H1 (cell line): ENCODE measurements at regions not wholly inside any gene's neighbourhood (a gene's known extent, or its start where the extent isn't known, plus 50 kb on each side); places are given as distances from the start of the nearest gene placed in this dataset.

Source experiments
- CTCF ChIA-PET: fragments of 300-600 bp; sonication (Branson Sonifier 250); formaldehyde crosslinking; loops from one replicate; lab custom pipeline; 2021; ENCODE audit not compliant: partially characterized antibody; lab: Charles Lee
- POLR2A ChIA-PET: fragments of 300-600 bp; sonication (Branson Sonifier 250); formaldehyde crosslinking; loops from one replicate; lab custom pipeline; 2021; ENCODE audit warnings: inconsistent platforms; ENCODE audit not compliant: partially characterized antibody; lab: Charles Lee
- DNase-seq, 2 experiments: peaks; one replicate each; pipeline versions ENCODE4 v3.0.0 to v3.0.0-alpha.2; 2010 to 2022; ENCODE audit warnings: low spot score in 2 of 2, low read depth in 1 of 2, mixed read lengths in 1 of 2
- FAIRE-seq: peaks from 2 replicates; lab custom pipeline; 2011; peaks lifted over from hg19 to GRCh38; lab: Jason Lieb, UNC
- H2AFZ ChIP-seq: 2 replicates; pipeline ENCODE4 v1.8.1; 2012; ENCODE audit warnings: low read length, inconsistent platforms
- H2AK5ac ChIP-seq: 2 replicates; pipeline ENCODE4 v1.6.1; 2013; ENCODE audit warnings: low read depth, low read length
- H2BK120ac ChIP-seq: replicated peaks from 2 replicates; pipeline ENCODE3; 2013; ENCODE audit warnings: low read depth, low read length, inconsistent platforms
- H2BK12ac ChIP-seq: 2 replicates; pipeline ENCODE4 v1.6.1; 2013; ENCODE audit warnings: low read depth, low read length
- H2BK15ac ChIP-seq: 2 replicates; pipeline ENCODE4 v1.6.1; 2013; ENCODE audit warnings: low read length
- H2BK20ac ChIP-seq: 2 replicates; pipeline ENCODE4 v1.6.1; 2013; ENCODE audit warnings: low read length
- H2BK5ac ChIP-seq: 2 replicates; pipeline ENCODE4 v1.6.1; 2013; ENCODE audit warnings: low read depth, low read length
- H3K14ac ChIP-seq: 2 replicates; pipeline ENCODE4 v1.6.1; 2013; ENCODE audit warnings: inconsistent platforms; ENCODE audit not compliant: insufficient read length
- H3K18ac ChIP-seq: 2 replicates; pipeline ENCODE4 v1.6.1; 2013; ENCODE audit warnings: low read length; ENCODE audit errors: extremely low read depth
- H3K23ac ChIP-seq: 2 replicates; pipeline ENCODE4 v1.6.1; 2013; ENCODE audit warnings: inconsistent platforms; ENCODE audit not compliant: insufficient read length
- H3K23me2 ChIP-seq: 2 replicates; pipeline ENCODE4 v1.6.1; 2013; ENCODE audit warnings: low read depth, low read length
- H3K27ac ChIP-seq: 2 replicates; pipeline ENCODE4 v1.6.1; 2011; ENCODE audit warnings: low read depth, low read length, inconsistent platforms
- H3K27me3 ChIP-seq, 4 experiments: replicated peaks in 1 of 4; 1 replicate in 1 of 4; 2 replicates in 3 of 4; pipeline versions ENCODE4 v1.6.1 to v1.8.1; 2011 to 2013; ENCODE audit warnings: low read length in 3 of 4, mild to moderate bottlenecking in 3 of 4, inconsistent platforms in 2 of 4, mixed read lengths in 2 of 4, moderate library complexity in 1 of 4; ENCODE audit not compliant: control insufficient read depth in 3 of 4, insufficient read depth in 3 of 4; ENCODE audit errors: extremely low read depth in 1 of 4
- H3K36me3 ChIP-seq, 4 experiments: 2 replicates each; pipeline versions ENCODE4 v1.6.1 to v1.8.1; 2011 to 2013; ENCODE audit warnings: mild to moderate bottlenecking in 4 of 4, low read length in 3 of 4, moderate library complexity in 2 of 4, control low read depth in 1 of 4, inconsistent platforms in 1 of 4; ENCODE audit not compliant: insufficient read depth in 4 of 4, control insufficient read depth in 2 of 4
- H3K4ac ChIP-seq: replicated peaks from 2 replicates; pipeline ENCODE3; 2013; ENCODE audit warnings: low read length, low read depth, mixed read lengths, inconsistent platforms; ENCODE audit not compliant: insufficient read length
- H3K4me1 ChIP-seq, 4 experiments: replicated peaks in 1 of 4; 1 replicate in 1 of 4; 2 replicates in 3 of 4; pipeline versions ENCODE4 v1.6.1 to v1.8.1; 2011 to 2013; ENCODE audit warnings: low read length in 3 of 4, inconsistent platforms in 2 of 4, mixed read lengths in 1 of 4; ENCODE audit not compliant: insufficient read depth in 4 of 4, control insufficient read depth in 3 of 4
- H3K4me2 ChIP-seq, 2 experiments: 2 replicates each; pipeline versions ENCODE4 v1.6.1 to v1.8.1; 2011 to 2013; ENCODE audit warnings: low read depth in 2 of 2, low read length in 2 of 2, control low read depth in 1 of 2, inconsistent platforms in 1 of 2, mild to moderate bottlenecking in 1 of 2; ENCODE audit not compliant: insufficient read depth in 1 of 2
- H3K4me3 ChIP-seq, 4 experiments: fragments of 200-600, 300-600 bp in 1 of 4; sonication (generic), shearing (Covaris generic), sonication (Bioruptor Twin) in 1 of 4; 2 replicates each; pipeline versions ENCODE4 v1.5.1 to v1.8.1; 2011 to 2016; ENCODE audit warnings: low read length in 4 of 4, low read depth in 3 of 4, control low read depth in 2 of 4, inconsistent platforms in 2 of 4, mild to moderate bottlenecking in 2 of 4, mixed read lengths in 1 of 4, moderate library complexity in 1 of 4; ENCODE audit not compliant: insufficient read depth in 2 of 4; ENCODE audit errors: extremely low read depth in 1 of 4
- H3K56ac ChIP-seq: replicated peaks from 2 replicates; pipeline ENCODE3; 2013; ENCODE audit warnings: low read depth, mild to moderate bottlenecking, mixed read lengths, low read length, inconsistent platforms; ENCODE audit not compliant: insufficient read length
- H3K79me1 ChIP-seq: 2 replicates; pipeline ENCODE4 v1.6.1; 2013; ENCODE audit warnings: low read depth, low read length, control low read depth
- H3K79me2 ChIP-seq, 2 experiments: 2 replicates each; pipeline versions ENCODE4 v1.6.1 to v1.8.1; 2012 to 2013; ENCODE audit warnings: low read length in 2 of 2, mild to moderate bottlenecking in 2 of 2, inconsistent platforms in 1 of 2; ENCODE audit not compliant: insufficient read depth in 2 of 2, control insufficient read depth in 1 of 2
- H3K9ac ChIP-seq, 4 experiments: replicated peaks in 1 of 4; 1 replicate in 1 of 4; 2 replicates in 3 of 4; pipeline versions ENCODE4 v1.6.1 to v1.8.1; 2011 to 2013; ENCODE audit warnings: low read depth in 3 of 4, low read length in 3 of 4, control low read depth in 2 of 4, mild to moderate bottlenecking in 2 of 4, moderate library complexity in 2 of 4, inconsistent platforms in 1 of 4; ENCODE audit errors: extremely low read depth in 1 of 4
- H3K9me3 ChIP-seq, 2 experiments: 2 replicates each; pipeline versions ENCODE4 v1.6.1 to v1.8.1; 2012 to 2013; ENCODE audit warnings: mild to moderate bottlenecking in 2 of 2, moderate library complexity in 2 of 2, control low read depth in 1 of 2, inconsistent platforms in 1 of 2, low read depth in 1 of 2, low read length in 1 of 2, mixed read lengths in 1 of 2; ENCODE audit not compliant: insufficient read depth in 2 of 2
- H4K20me1 ChIP-seq, 2 experiments: replicated peaks in 1 of 2; 2 replicates each; pipeline versions ENCODE3 to v1.8.1; 2011 to 2013; ENCODE audit warnings: inconsistent platforms in 2 of 2, low read length in 2 of 2, mild to moderate bottlenecking in 1 of 2; ENCODE audit not compliant: insufficient read depth in 2 of 2, control insufficient read depth in 1 of 2
- H4K5ac ChIP-seq: 2 replicates; pipeline ENCODE4 v1.6.1; 2013; ENCODE audit warnings: low read length, low read depth, mixed read lengths, inconsistent platforms; ENCODE audit not compliant: insufficient read length
- H4K8ac ChIP-seq: 2 replicates; pipeline ENCODE4 v1.8.0; 2013; ENCODE audit warnings: mild to moderate bottlenecking, moderate library complexity, low read length, inconsistent platforms; ENCODE audit not compliant: insufficient read depth; ENCODE audit errors: extremely low read depth
- H4K91ac ChIP-seq: replicated peaks from 2 replicates; pipeline ENCODE3; 2013; ENCODE audit warnings: low read length, mixed read lengths, inconsistent platforms; ENCODE audit not compliant: insufficient read length
- BACH1 ChIP-seq: IDR thresholded peaks from 2 replicates; pipeline ENCODE4 v1.6.1; 2012; ENCODE audit warnings: low read length, improper control_type of control experiment
- CTBP2 ChIP-seq: IDR thresholded peaks from 2 replicates; pipeline ENCODE4 v1.7.0; 2011; ENCODE audit warnings: borderline replicate concordance, mild to moderate bottlenecking, moderate library complexity, mixed read lengths, low read length; ENCODE audit not compliant: insufficient read depth, insufficient read length
- EZH2 ChIP-seq: fragments of 200-600 bp; sonication (generic); IDR thresholded peaks from 2 replicates; pipeline ENCODE4 v1.7.1; 2012; ENCODE audit warnings: low read depth, mild to moderate bottlenecking, moderate library complexity, low read length, inconsistent platforms; ENCODE audit not compliant: severe bottlenecking
- FOSL1 ChIP-seq: IDR thresholded peaks from 2 replicates; pipeline ENCODE4 v1.6.1; 2011; ENCODE audit warnings: mild to moderate bottlenecking, low read depth, low read length, moderate library complexity; ENCODE audit not compliant: insufficient read depth
- HDAC2 ChIP-seq, 2 experiments: fragments of 300-600 bp in 1 of 2; sonication (generic) in 1 of 2; IDR thresholded peaks; 2 replicates each; pipeline ENCODE4 v1.6.1; 2011 to 2012; ENCODE audit warnings: low read depth in 2 of 2, low read length in 2 of 2, mild to moderate bottlenecking in 2 of 2, moderate library complexity in 2 of 2, borderline replicate concordance in 1 of 2, inconsistent platforms in 1 of 2
- KDM1A ChIP-seq: fragments of 200-600, 300-600 bp; sonication (generic); IDR thresholded peaks from 2 replicates; pipeline ENCODE4 v1.7.1; 2016; ENCODE audit warnings: mild to moderate bottlenecking, low read length, borderline replicate concordance
- KDM4A ChIP-seq: IDR thresholded peaks from one replicate; pipeline ENCODE4 v1.7.1; 2012; ENCODE audit warnings: low read depth, mild to moderate bottlenecking, moderate library complexity, low read length, inconsistent platforms; ENCODE audit not compliant: severe bottlenecking
- TAF1 ChIP-seq: IDR thresholded peaks from 2 replicates; pipeline ENCODE4 v1.6.1; 2011; ENCODE audit warnings: mild to moderate bottlenecking, low read depth, low read length
- TBP ChIP-seq: IDR thresholded peaks from 2 replicates; pipeline ENCODE4 v1.6.1; 2011; ENCODE audit warnings: low read depth, low read length, improper control_type of control experiment
- WGBS, 2 experiments: shearing (Covaris generic) in 1 of 2; methylation state at CpG; one replicate each; pipeline versions ENCODE4 v1.1.6 to v1.1.7; 2013 to 2015; ENCODE audit warnings: low lambda C conversion rate in 2 of 2, mixed read lengths in 2 of 2, inconsistent platforms in 1 of 2, low coverage in 1 of 2, missing lambda C conversion rate in 1 of 2; ENCODE audit not compliant: insufficient replicate concordance in 2 of 2, insufficient coverage in 1 of 2, insufficient read length in 1 of 2; ENCODE audit errors: extremely low coverage in 1 of 2, missing lambda C conversion rate in 1 of 2; 5-methylcytosine and 5-hydroxymethylcytosine counted together

- peaks cover 0 to 7% of the 10 kb centered on the region in 2 experiments for H4K20me1 ChIP-seq
- H3K27ac ChIP-seq: no peak overlapping the region
- FAIRE-seq (no peak), DNase-seq (no peak)
- H4K5ac ChIP-seq: no peak overlapping the region
- no peak overlapping the region for H3K4me2 ChIP-seq
- H4K8ac ChIP-seq: no peak overlapping the region
- CTCF ChIA-PET: interaction anchor here (1.0 to 3.8 kb wide), 4 partner anchors 12 to 85 kb away, joined by 3 to 15 read pairs (median 4); no protein-coding TSS in a partner anchor
- H2AK5ac ChIP-seq: no peak overlapping the region
- H3K56ac ChIP-seq: no peak overlapping the region
- WGBS, 2 experiments: 87% methylated on average over 2 of the region's 2 CpGs; no CpG with 5 or more reads in 1 of the 2 experiments
- no peak overlapping the region for H2BK5ac ChIP-seq
- H3K23me2 ChIP-seq: no peaks in the 10 kb centered on the region
- no peak overlapping the region for H3K18ac ChIP-seq
- H3K14ac ChIP-seq: no peak overlapping the region
- H3K4me3 ChIP-seq: no peak overlapping the region
- H2BK20ac ChIP-seq: no peak overlapping the region
- H3K4me1 ChIP-seq: peaks cover 0 to 3% (median under 1%) of the 10 kb centered on the region in 4 experiments; a peak in 5 of 7 replicates
- no peak overlapping the region for H2BK15ac ChIP-seq
- POLR2A ChIA-PET: interaction anchor here (1.3 kb wide), 1 partner anchor 45 kb away, joined by 3 read pairs; no protein-coding TSS in a partner anchor
- H4K91ac ChIP-seq: no peak overlapping the region
- 0 out of 4 replicates have a peak, but pooled peaks cover 0 to 2% of the 10 kb centered on the region in 2 experiments for H3K79me2 ChIP-seq
- H3K36me3 ChIP-seq: no peaks in the 10 kb centered on the region
- no peak overlapping the region for H2BK120ac ChIP-seq
- H3K9me3 ChIP-seq: no peaks in the 10 kb centered on the region
- no peak overlapping the region for H3K4ac ChIP-seq
- peaks cover 2% of the 10 kb centered on the region; the same call in 1 of the 2 replicates for H3K79me1 ChIP-seq
- H2BK12ac ChIP-seq: no peak overlapping the region
- H3K27me3 ChIP-seq: no peaks in the 10 kb centered on the region
- no peak overlapping the region for H3K23ac ChIP-seq
- H2AFZ ChIP-seq: no peak overlapping the region
- TF ChIP-seq KDM1A (no peak), BACH1 (no peak), TBP (no peak), KDM4A (no peak), EZH2 (no peak), FOSL1 (no peak), CTBP2 (no peak), HDAC2 (IDR thresholded peaks at IDR 0.05; ENCODE audit: borderline replicate concordance in 1 of 2, low read depth in 2 of 2, low read length in 2 of 2) (no peak), TAF1 (no peak)
- no peak overlapping the region for H3K9ac ChIP-seq
Measured at GRCh38 chr16:85190572-85190971, 78.3 kb upstream of the CIBAR2 start.
